HG03066 (cell line): ENCODE measurements at regions not wholly inside any gene's neighbourhood (a gene's known extent, or its start where the extent isn't known, plus 50 kb on each side); places are given as distances from the start of the nearest gene placed in this dataset.
"Not testable (repeated sequence)": the region's sequence is repeated elsewhere in the genome, so short reads cannot be mapped to it uniquely, and the experiment has no call there.

Experiments used
- ATAC-seq: cut with Tn5 transposase; IDR thresholded peaks from one replicate; pipeline ENCODE4 v1.9.1; 2021; ENCODE audit warnings: low read depth; ENCODE audit not compliant: unreplicated experiment

DNA sequence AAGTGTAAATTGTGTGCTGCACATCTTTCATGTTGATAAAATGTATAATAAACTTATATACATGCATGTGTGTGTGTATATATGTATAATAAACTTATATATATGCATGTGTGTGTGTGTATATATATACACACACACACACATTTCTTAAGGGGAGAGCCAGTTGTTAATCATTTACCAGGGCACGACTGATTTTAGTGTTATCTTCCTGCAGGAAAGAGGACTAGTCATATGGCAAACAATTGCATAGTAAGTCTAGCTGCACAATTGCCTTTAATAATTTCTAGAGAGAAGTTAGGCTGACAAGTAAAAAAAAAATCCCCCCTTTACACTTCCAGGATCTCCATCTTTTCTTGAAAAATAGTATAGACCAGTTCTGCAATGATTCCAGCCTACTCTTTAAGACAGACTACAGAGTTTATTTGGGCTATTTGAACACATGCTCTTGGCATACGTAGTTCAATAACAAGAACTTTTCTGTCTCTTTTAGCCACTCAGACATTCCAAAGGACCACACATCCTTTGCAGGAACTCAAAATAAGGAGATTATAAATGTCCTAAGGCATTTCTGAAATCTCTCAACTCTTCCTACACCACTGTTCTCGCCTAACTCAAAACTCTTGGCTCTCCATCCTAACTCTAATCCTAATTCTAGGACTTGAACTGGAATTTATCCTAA is 163.6 kb upstream of the SETMAR start:
- no peak for ATAC-seq

DNA sequence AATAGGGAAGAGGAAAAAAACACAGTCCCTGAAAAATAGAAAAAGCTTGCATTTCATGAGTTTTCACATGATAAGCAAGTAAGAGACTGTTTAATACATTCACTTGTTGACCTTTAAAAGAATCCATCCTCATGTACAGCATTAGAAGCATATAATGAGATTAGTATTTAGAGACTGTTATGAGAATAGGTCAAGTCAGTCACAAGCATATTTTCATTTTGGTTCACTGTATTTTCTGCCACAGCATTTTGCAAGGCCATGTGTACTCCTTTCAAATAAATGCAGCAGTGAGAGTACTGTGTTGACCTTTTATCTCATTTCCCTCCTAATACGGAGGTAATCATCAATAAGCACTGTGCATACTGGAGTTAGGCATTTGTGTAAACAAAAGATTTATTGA is 162.2 kb upstream of the SETMAR start:
- no peak for ATAC-seq

DNA sequence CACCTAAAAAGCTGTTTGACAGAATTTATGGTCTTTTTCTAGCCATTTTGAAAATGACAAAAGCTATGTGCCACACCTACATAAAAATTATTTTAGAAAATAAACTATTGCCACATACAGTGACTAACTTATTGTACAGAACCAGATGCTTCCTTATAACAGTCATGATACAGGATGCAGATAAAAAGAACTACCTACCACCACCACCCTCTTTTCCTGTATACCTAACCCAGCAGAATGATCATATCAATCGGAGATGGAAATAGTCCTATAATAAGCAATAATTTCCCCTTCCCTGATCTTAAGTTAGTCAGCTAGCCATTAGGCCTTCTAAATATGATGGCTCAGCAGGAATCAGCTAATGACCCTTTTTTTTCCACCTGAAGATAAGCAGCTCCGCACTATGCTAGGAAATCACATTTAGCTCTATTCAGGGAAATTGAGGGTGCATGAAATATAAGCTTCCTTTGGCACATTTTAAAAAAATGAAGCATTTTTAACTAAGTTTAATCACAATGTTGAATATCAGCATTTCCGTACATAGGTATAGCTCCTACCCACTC is 155.5 kb upstream of the SETMAR start:
- ATAC-seq: no peak

DNA sequence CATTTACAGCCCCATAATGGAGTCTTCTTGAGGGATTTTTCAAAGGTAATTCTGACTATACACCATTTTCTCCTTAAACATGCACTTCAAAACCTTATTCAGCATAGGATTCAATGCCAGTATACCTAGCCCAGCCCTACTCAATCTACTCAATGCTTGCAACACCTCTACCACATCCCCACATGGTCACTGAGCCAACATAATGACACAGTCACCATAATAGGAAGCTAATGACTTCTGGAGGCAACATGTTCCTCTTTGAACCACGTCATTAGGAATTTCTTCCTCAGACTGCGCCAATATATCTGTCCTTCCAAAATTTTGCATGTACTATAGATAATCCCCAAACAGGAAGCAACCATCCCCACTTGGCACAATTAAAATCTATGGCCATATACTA is 153.9 kb upstream of the SETMAR start:
- no peak for ATAC-seq

DNA sequence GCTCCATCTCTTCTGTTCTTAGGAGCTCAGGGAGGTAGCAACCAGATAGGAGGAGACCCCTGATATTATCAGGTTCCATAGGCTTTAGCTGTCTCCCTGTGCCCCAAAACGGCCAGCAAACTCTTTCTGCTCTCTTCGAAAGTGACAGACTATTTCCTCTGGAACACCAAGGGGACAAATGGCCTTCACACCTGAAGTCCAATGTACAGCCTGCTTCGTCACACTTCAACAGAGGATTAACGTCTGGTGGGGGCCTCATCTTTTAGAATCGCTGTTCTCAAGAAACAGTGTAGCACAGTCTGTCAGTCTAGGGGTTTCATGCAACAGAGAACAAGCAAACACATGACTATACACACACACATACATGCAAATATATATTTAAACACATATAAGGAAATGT is 152.4 kb upstream of the SETMAR start:
- ATAC-seq: no peak

DNA sequence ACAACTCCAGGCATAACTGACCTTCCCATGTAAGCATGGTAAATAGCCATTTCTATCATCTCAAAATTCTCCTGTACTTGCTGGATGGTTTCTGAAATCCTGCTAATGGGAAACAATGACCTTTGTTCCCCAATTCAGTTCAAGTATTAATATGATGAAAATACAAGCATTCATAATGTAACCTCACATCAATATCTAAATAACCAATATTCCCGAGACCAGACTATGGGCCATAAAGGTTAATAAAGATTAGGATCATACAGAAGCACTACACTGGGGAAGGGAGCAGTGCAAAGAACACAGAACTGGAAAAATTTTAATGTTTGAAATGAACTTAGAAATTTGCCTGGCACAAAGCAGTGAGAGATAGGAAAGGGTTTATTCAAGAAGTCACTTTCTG is 151.3 kb upstream of the SETMAR start:
- ATAC-seq: no peak

DNA sequence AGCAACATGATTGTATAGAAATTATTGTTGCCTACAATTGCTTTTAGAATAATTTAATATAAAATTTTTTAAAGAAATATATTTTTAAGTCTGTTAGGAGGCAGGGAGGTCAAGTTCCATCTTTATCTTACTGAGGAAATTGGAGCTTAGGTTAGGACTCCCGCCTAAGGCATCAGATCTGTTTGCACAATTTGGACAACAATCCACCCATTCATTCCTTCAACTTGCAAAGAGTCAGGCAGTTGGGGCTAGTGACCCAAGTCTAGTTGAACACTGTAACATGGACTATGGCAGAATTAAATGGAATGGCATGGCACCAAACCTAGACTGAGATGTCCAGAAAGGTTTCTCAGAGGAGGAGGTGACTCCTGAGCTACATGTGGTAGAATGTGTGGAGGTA is 149.4 kb upstream of the SETMAR start:
- ATAC-seq: no peak

DNA sequence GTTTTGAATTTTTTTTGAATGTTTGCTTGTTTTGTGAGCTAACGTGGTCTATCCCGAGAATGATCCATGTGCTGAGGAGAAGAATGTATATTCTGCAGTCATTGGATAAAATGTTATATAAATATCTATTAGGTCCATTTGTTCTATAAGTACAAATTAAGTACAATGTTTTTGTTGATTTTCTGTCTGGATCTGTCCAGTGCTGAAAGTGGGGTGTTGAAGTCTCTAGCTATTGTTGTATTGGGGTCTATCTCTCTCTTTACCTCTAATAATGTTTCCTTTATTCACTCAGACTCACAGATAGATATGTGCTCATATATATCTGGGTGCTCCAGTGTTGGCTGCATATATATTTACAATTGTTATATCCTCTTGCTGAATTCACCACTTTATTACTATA is 144.8 kb upstream of the SETMAR start:
- no peak for ATAC-seq

DNA sequence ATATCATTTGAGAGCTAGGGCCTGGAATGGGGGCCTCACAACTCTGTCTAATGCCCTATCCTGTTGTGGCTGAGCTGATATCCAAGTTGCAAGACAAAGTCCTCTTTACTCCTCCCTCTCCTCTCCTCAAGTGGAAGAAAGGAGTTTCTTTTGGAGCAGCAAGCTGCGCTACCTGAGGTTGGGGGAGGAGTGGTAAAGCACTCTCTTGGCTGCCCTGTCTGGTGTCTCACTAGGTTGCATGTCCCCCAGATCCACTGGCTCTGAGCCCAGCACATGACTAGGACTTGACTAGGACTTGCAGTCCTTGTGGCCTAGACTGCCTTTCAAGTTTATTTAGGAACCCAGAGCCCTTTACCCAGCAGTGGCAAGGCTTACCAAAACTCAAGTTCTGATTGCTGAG is 141.1 kb upstream of the SETMAR start:
- ATAC-seq: no peak

DNA sequence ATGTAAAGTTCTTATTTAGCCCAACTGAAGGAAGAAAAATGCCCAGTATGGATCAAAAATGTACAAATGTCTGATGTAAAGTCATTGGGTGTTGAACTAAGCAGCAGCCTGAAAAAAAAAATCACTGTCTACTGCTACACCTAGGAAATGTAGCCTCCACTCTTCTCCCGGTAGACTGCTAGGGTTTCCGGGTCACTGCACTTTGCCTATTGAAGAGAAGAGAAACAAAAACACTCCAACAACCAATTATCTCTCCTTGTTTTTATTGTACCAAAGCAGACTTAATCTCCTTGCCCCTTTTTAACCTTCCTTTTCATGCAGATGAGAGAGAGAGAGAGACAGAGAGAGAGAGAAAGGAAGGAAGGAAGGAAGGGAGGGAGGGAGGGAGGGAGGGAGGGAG is 140.2 kb upstream of the SETMAR start:
- ATAC-seq: no peak

DNA sequence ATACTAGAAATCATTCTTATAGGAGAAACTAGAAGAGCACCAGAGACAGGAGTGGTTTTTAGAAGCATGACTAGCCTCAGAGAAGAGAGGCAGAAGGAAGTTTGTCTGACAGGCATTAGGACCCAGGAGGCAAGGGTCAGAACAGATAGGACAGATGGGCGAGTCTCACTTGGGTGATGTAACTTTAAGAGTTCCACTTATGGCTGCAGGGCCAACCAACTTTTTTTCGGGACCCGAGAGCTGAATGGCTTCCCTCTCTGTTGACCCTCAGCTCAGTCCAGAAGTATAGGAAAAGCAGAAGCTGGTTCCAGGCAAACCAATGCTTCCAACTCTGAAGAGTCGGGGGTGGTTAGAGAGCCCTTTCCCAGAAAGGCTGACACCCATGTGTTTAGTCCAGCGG is 136.6 kb upstream of the SETMAR start:
- no peak for ATAC-seq

DNA sequence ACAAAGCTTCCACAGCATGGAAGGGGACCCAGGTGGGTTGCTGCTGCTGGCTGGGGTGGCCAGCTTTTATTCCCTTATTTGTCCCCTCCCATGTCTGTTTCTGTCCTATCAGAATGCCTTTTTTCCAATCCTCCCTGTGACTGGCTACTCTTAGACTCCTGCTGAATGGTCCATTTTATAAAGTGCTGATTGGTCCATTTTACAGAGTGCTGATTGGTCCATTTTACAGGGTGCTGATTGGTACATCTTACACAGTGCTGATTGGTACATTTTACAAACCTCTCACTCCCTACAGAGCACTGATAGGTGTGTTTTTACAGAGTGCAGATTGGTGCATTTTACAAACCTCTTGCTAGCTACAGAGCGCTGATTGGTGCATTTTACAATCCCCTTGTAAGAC is 135.9 kb upstream of the SETMAR start:
- ATAC-seq: not testable (repeated sequence)

DNA sequence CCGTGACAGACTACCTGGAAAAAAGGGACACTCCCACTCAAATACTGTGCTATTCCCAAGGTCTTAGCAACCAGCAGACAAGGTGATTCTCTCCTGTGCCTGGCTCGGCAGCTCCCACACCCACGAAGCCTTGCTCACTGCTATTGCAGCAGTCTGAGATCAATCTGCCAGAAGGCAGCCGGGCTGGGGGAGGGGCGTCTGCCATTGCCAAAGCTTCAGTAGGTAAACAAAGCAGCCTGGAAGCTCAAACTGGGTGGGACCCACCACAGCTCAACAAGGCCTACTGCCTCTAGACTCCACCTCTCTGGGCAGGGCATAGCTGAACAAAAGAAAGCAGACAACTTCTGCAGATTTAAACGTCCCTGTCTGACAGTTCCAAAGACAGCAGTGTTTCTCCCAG is 128.4 kb upstream of the SETMAR start:
- ATAC-seq: no peak

DNA sequence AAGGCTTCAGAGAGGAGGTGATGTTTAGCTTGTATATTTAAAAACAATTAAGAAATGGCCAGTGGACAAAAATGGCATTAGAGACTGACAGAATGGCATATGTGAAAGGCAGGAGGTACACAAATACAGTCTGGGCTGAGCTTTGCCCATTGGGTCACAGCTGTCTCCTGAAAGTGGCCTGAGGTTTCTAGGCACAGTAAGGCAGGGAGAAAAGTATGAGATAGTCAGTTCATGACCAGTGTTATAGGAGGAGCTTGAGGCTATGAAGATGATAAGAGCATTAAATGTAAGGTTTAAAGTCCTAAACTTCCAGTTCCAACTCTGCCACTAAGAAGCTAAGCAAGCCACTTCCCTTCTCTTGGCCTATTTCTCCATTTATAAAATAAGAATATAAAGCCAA is 111.2 kb upstream of the SETMAR start:
- ATAC-seq: no peak

DNA sequence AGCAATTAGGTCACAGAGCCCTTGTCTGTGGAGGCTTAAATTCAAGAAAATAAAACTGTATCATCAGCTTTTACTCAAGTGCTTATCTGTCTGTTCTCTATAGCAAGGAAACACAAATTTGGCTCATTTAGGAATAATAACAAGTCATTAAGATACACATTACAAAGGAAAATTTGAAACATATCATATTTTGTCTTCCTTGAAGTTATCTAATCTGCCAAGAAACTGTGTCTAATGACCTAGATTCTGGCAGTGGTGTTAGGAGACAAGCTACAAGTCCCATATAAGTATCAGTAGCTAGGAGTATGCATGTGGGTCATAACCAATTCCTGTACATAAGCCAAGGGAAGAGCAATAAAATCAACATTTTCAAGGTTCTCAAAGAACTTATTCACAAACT is 108.2 kb upstream of the SETMAR start:
- no peak for ATAC-seq

DNA sequence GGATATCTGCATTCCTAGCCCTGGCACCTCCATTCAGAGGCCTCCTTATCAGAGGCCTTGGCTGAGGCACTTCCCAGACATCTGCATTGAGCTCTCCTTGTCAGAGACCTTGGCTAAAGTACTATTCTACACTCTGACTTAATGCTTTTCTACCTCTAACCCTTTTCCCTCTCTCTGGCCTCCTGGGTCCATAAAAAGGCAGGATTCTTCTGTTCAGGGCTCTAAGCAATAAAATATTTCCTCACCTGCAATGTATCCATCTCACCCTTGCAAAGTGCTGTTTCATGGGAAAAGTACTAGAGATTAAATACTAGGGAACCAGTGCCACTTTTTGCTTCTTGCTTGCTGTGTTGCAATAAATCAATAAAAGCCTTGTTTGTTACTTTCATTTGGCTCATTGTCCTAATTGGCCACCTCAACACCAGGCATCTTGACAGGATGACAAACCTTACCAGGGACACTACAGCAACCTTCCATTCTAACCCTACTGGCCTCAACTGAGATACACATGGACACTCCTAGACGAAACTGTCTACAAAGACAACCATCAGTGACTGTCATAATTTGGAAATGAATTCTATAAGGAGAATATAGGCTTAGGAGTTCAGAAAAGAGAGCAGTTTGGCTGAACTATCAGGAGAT is 106.5 kb upstream of the SETMAR start:
- ATAC-seq: no peak

DNA sequence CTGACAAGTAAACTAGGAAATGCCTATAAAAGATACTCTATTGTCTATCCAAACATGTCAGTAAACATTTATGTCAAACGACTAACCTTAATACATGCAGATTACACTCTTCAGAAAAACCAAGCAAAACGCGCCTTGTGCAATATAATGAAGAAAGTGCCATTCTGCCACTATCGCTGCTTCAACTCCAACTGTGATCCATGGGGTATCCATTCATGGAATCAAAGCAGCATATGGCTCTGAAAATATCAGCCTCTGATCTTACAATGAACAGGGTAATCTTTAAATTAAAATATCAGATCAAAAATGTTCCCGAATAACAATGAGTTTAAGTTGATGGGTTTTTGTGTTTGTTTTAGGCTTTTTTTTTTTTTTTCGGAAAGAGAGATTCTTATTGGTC is 105.5 kb upstream of the SETMAR start:
- ATAC-seq: no peak

DNA sequence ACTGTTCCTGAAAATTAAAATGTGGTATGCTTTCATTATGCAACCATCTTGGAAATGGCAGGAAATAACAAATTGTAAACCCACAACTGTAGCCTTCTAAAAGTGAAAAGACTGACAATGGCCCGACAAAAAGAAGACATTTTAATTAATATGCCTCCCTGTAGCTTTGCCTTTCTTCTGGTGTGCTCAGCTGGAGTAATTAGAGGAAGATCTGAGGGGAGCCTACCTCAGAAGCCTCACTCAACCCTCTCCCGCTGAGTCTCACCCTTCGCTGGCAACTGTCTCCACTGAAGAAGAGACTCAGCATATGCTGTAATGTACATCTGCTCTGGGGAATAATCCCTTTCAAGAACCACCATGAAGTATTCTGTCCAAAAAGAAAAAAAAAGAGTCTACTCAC is 104.7 kb upstream of the SETMAR start:
- no peak for ATAC-seq

DNA sequence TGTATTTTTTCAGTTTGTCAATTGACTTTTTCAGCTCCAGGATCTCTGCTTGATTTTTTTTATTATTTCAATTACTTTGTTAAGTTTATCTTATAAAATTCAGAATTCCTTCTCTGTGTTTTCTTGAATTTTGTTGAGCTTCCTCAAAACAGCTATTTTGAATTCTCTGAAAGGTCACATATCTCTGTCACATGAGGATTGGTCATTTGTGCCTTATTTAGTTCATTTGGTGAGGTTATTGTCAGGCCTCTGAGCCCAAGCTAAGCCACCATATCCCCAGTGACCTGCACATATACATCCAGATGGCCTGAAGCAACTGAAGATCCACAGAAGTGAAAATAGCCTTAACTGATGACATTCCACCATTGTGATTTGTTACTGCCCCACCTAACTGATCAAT is 98.4 kb upstream of the SETMAR start:
- ATAC-seq: not testable (repeated sequence)

DNA sequence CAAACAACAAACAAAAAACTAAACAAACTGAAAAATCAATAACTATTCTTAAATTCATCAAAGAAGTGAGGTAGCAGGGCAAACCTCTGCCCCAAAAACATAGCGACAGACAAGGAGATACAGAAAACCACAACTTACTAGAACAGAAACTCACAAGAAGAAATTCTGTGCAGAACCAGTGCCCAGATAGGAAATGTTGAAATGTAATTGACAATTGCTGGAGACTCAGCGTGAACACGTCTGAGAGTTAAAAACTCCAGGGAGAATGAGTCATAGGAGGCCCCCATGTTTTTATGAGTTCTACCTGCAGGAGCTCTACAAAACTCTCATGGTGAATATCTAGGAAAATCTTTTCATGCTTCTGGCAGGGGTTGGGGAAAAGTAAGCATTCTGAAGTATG is 95.5 kb upstream of the SETMAR start:
- ATAC-seq: no peak

DNA sequence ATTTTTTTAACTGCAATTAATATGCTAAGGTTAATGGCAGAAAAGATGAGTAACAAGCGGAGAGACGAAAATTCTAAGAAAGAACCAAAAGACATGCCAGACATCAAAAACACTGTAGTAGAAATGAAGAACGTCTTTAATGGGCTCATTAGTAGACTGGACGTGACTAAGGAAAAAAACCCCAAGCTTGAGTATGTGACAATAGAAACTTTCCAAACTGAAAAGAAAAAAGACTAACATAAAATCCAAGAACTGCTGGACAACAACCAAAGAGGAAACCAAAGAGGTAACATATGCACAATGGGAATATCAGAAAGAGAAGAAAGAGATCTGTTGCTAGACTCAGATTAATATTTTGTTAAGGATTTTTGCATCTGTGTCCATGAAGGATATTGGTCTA is 94.6 kb upstream of the SETMAR start:
- ATAC-seq: no peak

DNA sequence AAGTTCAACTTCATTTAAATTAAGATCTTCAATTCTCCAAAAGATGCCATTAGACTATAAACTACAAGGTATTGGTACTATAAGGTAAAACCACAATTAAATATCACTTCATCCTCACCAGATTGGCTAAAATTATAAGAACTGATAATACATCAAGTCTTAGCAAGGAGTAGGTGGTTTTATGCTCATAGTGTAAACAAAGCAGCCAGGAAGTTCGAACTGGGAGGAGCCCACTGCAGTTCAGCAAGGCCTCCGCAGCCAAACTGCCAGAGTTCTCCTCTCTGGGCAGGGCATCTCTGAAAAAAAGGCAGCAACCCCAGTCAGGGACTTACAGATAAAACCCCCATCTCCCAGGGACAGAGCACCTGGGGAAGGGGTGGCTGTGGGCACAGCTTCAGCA is 91.6 kb upstream of the SETMAR start:
- ATAC-seq: no peak
